Epithelial cell of prostate (primary cell): ENCODE measurements at regions not wholly inside any gene's neighbourhood (a gene's known extent, or its start where the extent isn't known, plus 50 kb on each side); places are given as distances from the start of the nearest gene placed in this dataset.
"Not testable (repeated sequence)": the region's sequence is repeated elsewhere in the genome, so short reads cannot be mapped to it uniquely, and the experiment has no call there.

Experiments used
- DNase-seq: peaks from one replicate; pipeline ENCODE4 v3.0.0-alpha.2; 2011; ENCODE audit warnings: low read depth, low spot score
- H3K27ac ChIP-seq: fragments of 450-650 bp; 2 replicates; pipeline ENCODE4 v1.5.1; 2017; ENCODE audit warnings: mild to moderate bottlenecking

- no peak for DNase-seq
- H3K27ac ChIP-seq: no peak overlapping the region
These were observed 143.0 kb upstream of the NRP1 start for GRCh38 chr10:33477291-33478088.

DNA sequence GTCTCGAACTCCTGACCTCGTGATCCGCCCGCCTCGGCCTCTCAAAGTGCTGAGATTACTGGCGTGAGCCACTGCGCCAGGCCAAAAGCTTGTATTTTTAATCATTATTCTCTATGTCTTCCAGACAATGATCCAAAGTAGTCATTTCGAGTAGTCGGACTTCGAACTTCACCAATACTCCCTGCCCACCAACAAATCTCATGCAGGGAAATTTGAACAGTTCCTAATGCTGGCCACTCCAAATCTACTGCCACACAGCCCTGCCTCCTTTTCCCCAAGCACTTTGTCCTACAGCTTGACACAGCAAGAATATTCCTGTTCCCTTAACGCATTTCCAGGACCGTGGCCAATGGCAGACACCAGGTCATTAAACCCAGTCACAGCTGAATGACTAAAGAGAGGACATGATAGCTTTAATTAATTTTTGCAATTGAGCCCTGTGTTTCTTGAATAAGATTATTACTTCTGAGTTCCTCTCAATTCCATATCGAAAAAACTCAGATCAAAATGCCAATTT is 142.3 kb upstream of the NRP1 start:
- DNase-seq: no peak
- no peak overlapping the region for H3K27ac ChIP-seq

- no peak for DNase-seq
- no peak overlapping the region for H3K27ac ChIP-seq
These were observed 139.2 kb upstream of the NRP1 start for GRCh38 chr10:33473688-33474087.

DNA sequence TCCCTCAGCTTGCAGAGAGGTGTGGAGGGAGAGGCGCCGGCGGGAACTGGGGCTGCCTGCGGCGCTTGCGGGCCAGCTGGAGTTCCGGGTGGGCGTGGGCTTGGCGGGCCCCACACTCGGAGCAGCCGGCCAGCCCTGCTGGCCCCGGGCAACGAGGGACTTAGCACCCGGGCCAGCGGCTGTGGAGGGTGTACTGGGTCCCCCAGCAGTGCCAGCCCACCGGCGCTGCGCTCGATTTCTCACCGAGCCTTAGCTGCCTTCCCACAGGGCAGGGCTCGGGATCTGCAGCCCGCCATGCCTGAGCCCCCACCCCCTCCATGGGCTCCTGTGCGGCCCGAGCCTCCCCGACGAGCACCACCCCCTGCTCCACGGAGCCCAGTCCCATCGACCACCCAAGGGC is 133.5 kb upstream of the NRP1 start:
- DNase-seq, H3K27ac ChIP-seq: not testable (repeated sequence)

- no peak for DNase-seq
- no peak overlapping the region for H3K27ac ChIP-seq
These were observed 131.3 kb upstream of the NRP1 start for GRCh38 chr10:33465747-33466146.

- no peak for DNase-seq
- no peak overlapping the region for H3K27ac ChIP-seq
These were observed 128.5 kb upstream of the NRP1 start for GRCh38 chr10:33463011-33463410.

GRCh38 chr10:33461295-33461640 is 126.8 kb upstream of the NRP1 start:
- no peak for DNase-seq
- no peak overlapping the region for H3K27ac ChIP-seq

GRCh38 chr10:33460505-33461294 is 126.2 kb upstream of the NRP1 start:
- DNase-seq: no peak

DNA sequence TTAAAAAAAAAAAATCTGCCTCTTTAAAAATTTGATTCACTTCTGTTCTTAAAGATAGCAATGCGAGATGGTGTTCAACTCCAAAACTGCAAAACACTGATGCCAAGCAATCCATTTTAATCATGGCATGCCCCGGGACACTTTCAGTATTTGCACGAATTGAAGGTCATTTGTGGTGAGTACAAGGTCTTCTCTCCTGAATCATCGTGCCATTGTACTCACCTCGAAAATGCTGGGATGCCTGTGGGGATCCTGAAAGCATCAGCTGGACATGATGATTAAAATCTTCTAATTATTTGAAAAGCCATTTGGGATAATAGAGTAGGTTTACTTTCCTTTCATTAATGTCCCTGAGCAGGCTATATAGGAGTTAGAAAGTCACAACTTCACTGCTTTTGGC is 125.1 kb upstream of the NRP1 start:
- no peak overlapping the region for H3K27ac ChIP-seq
- no peak for DNase-seq

More at GRCh38 chr10:33460505-33461294, 126.2 kb upstream of the NRP1 start:
- no peak overlapping the region for H3K27ac ChIP-seq

- DNase-seq: no peak
- no peak overlapping the region for H3K27ac ChIP-seq
These were observed 120.6 kb upstream of the NRP1 start for GRCh38 chr10:33455029-33455428.

GRCh38 chr10:33454554-33454953 is 120.1 kb upstream of the NRP1 start:
- DNase-seq: no peak
- H3K27ac ChIP-seq: no peak overlapping the region

DNA sequence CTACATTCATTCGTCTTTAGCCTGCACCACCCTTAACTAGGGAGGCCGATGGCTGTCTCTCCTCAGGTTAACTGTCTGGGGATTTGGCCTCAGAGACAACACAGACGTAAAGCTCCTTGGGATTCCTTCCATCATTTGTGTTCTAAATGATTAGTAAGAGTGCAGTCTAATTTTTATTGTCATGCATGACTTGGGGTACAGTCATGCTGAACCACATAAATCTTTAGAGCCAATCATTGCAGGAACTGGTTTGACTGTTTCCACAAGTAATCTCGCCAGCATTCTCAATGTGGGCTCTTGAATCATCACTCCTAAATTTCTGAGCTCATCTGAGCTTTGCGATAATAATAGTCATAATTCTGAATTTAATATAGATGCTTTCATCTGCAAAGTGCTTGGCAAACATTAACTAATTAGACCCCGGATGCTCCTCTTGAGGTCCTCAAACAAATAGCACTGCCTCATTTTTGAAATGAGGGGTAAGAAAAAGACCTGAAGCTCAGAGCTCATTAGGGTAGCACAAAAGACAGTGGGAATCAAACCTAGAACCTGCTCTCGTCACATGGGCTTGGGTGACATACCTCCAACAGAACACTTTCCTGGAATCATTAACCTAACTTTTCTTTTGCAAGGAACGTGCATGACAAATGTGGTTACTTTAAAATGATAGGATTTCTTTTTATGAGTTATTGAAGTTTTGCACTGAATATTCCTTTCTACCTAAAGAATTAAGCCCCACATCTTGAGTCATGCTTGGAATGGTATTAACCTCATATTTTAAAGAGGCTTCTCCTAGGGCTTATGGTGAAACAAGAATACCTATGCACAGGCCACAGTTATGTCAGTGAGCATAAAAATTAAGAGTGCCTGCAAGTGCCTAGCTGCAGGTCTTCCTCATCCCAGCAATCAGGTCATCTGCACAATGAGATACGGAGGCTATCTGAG is 118.9 kb upstream of the NRP1 start:
- peak; percentile 87 for DNase-seq
- peak overlapping the region; percentile 14 for H3K27ac ChIP-seq

DNA sequence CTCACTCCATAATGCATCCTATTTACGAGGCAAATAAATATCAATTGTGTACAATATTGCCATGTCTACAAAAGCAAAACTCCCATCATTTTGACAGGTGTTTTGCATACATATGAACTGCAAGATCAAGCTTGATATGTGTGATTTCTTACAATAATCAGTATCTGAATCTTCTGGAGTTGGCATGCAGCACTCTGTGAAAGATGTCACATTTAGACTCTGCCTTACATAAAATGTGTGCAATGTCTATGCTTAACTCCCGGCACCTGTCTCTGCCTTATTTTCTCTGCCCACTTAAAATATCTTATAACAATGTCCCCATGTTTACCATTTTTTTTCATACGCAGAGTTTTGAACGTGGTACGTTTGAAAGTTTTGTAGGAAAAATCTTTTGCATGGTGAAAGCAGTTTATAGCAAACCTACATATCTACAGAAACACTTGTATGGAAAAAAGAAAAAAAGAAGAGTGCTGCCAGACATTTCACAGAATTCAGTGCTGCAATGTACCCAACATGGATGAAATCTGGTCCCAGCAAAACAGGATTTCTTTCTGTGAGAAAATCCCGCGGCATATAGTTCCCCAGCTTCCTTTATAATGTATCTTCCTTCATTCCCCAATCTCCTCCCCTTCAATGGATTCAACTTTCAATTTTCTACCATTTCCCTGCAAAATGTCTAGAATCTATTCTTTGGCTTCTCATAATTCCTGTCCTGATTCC is 114.1 kb upstream of the NRP1 start:
- no peak for DNase-seq
- no peak overlapping the region for H3K27ac ChIP-seq

- H3K27ac ChIP-seq: peak overlapping the region; percentile 15
- DNase-seq: no peak
These were observed 107.1 kb upstream of the NRP1 start for GRCh38 chr10:33441561-33441960.

DNA sequence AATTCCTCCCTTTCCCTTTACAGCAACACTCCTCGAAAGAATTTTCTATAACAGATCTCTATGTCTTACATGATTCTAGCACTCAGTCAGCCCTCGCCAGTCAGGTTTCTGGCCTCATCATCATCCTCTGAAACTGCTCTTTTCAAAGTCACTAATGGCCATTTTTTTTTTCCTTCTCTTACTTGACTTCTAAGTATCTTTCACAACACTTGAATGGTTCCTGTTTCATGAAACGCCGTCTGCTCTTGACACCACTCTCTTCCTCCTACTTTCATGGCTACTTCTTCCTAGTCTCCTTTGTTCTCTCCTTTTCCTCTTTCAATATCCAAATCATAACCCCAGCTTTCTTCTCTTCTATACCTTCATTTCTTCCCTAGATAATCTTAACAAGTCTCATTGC is 100.5 kb upstream of the NRP1 start:
- H3K27ac ChIP-seq: no peak overlapping the region
- DNase-seq: no peak

DNA sequence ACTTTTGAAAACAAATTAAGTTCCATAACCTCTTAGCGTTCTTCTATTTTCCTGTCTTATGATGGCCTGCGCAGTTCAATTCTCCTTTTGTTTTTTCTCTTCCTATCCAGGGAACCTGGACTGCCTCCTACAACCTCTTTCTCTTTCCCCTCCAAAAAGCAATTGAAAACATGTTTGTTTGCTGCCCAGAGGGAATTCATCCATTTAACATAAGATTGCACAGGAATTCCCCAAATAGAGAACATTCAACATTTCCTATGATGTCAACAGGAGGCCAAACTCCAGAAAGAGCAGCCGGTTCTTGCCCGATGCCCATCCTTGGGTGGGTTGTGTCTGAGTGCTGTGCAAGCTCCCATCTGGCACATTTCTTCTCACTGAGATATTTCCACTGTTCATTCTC is 94.2 kb upstream of the NRP1 start:
- no peak overlapping the region for H3K27ac ChIP-seq
- DNase-seq: no peak

DNA sequence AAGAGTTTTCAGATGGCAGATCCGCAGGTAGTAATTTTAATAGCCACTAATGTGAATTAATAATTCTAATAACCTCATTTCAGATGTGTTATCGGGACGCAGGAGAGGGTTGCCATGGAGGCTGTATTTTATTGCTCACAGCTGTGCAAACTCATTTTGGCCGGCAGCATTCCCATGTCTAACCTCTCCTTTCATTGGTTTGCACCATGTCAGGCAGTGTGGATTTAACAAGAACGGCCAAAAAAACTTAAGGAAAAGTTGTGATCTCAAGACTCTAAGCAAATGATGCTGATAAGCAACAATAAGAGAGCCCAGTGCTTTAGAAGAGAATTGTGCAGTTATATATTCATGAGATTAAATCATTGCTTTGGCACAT is 88.7 kb upstream of the NRP1 start:
- H3K27ac ChIP-seq: no peak overlapping the region

GRCh38 chr10:33422471-33423153 is 88.1 kb upstream of the NRP1 start:
- DNase-seq: no peak
- no peak overlapping the region for H3K27ac ChIP-seq

More for the DNA sequence above, 88.7 kb upstream of the NRP1 start:
- no peak for DNase-seq

DNA sequence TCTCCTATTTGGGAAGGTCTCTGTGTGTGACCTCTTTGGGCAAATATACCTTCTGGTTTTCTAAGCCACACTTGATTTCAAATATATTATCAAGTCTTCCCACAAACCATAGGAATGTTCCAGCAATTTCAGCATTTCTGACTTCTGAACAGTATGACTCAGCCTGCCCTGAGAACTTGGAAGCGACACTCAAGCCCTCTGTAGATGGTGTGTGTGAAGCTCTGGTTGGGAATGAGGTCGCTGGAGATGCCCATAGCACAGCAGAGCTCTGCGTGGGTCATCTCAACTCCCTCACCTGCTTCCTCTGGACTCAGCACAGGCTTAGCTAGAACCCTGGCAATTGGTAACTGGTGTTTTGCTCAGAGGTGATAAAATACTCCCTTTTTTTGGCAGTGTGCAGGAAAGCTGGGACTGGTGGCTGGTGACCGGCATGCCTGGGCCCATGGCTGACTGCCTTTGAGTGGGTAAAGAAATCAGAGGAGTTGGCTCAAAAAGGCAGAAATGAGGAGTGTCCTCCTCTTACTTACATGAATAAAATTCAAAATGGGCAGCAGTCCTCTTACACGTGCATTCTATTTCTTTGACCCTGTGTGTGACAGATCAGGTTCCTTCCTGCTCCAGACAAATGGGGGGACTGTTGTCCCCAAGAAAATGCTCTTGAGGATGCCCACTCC is 87.5 kb upstream of the NRP1 start:
- no peak overlapping the region for H3K27ac ChIP-seq
- DNase-seq: no peak
